ENCODE measurements at regions not wholly inside any gene's neighbourhood (a gene's known extent, or its start where the extent isn't known, plus 50 kb on each side); places are given as distances from the start of the nearest gene placed in this dataset.

GRCh38 chr15:38069511-38070011 is 135.1 kb downstream of the TMCO5A start:
- Histone ChIP-seq H3K27ac (ENCODE audit: low read depth, low read length) (peak overlapping the region; percentile 0), H3K27me3 (ENCODE audit: control insufficient read depth, insufficient read depth, low read length) (no peaks in the 10 kb centered on the region), H3K4me3 (ENCODE audit: low read length) (peak overlapping the region; percentile 37), H3K36me3 (ENCODE audit: control insufficient read depth, insufficient read depth, low read length) (no peaks in the 10 kb centered on the region), H3K9ac (ENCODE audit: low read length) (no peak overlapping the region), H3K4me1 (ENCODE audit: control insufficient read depth, insufficient read depth, low read length) (peaks cover 9% of the 10 kb centered on the region)

GRCh38 chr15:38070778-38071177 is 136.3 kb downstream of the TMCO5A start:
- Histone ChIP-seq H3K27me3 (ENCODE audit: control insufficient read depth, insufficient read depth, low read length) (no peaks in the 10 kb centered on the region), H3K36me3 (ENCODE audit: control insufficient read depth, insufficient read depth, low read length) (no peaks in the 10 kb centered on the region), H3K4me3 (ENCODE audit: low read length) (no peak overlapping the region), H3K9ac (ENCODE audit: low read length) (no peak overlapping the region), H3K27ac (ENCODE audit: low read depth, low read length) (no peak overlapping the region), H3K4me1 (ENCODE audit: control insufficient read depth, insufficient read depth, low read length) (peaks cover 9% of the 10 kb centered on the region)

GRCh38 chr15:38071211-38071972 is 137.0 kb downstream of the TMCO5A start:
- no peak overlapping the region for H3K9ac ChIP-seq (ENCODE audit: low read length)
- no peak overlapping the region for H3K4me3 ChIP-seq (ENCODE audit: low read length)
- H3K27me3 ChIP-seq (ENCODE audit: control insufficient read depth, insufficient read depth, low read length): no peaks in the 10 kb centered on the region
- H3K4me1 ChIP-seq (ENCODE audit: control insufficient read depth, insufficient read depth, low read length): peaks cover 9% of the 10 kb centered on the region
- H3K27ac ChIP-seq (ENCODE audit: low read depth, low read length): no peak overlapping the region
- no peaks in the 10 kb centered on the region for H3K36me3 ChIP-seq (ENCODE audit: control insufficient read depth, insufficient read depth, low read length)

- peak overlapping the region; percentile 74 for H3K4me3 ChIP-seq (ENCODE audit: low read length)
- no peaks in the 10 kb centered on the region for H3K27me3 ChIP-seq (ENCODE audit: control insufficient read depth, insufficient read depth, low read length)
- H3K36me3 ChIP-seq (ENCODE audit: control insufficient read depth, insufficient read depth, low read length): no peaks in the 10 kb centered on the region
- H3K4me1 ChIP-seq (ENCODE audit: control insufficient read depth, insufficient read depth, low read length): peaks cover 9% of the 10 kb centered on the region
- H3K9ac ChIP-seq (ENCODE audit: low read length): peak overlapping the region; percentile 61
- peak overlapping the region; percentile 87 for H3K27ac ChIP-seq (ENCODE audit: low read depth, low read length)
These were observed 137.5 kb downstream of the TMCO5A start for GRCh38 chr15:38072007-38072347.

DNA sequence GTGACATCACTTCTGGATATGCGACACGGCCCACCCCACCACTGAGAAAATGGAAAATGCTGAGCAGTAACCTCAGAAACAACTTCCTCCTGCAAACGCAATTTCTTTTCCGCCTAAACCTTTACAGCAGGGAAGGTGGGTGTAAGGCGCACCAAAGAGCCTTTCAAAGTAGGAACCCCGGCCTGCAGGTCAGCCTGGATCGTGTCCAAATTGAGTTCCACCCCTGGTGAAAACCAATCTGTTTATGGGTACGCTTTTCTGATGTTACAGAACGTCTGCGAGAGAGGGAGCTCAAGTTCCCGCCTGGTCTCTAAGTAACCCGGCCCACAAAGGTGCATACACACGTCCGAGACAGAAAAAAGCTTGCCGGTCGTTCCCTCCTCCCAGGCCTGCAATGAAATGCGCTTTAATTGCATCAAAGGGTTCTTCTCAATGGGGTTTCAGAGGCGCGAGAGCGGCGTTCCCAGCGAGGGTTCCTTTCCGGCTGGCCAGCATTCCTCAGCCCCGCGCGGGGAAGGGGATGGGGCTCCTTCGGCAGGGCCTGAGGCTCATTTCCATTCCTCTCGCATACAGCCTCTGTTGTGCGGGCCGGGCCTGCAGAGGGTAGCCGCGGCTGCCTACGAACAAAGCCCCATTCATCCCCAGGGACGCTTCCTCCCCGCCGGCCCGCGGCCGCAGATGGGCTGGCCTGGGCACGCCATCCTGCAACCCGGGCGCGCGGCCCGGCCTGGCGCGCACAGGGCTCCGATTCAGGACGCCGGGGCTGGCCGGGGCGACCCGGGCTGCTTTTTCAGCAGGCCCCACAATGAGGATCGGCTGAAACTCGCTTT is 138.1 kb downstream of the TMCO5A start:
- H3K27me3 ChIP-seq (ENCODE audit: control insufficient read depth, insufficient read depth, low read length): no peaks in the 10 kb centered on the region
- H3K36me3 ChIP-seq (ENCODE audit: control insufficient read depth, insufficient read depth, low read length): no peaks in the 10 kb centered on the region
- peak overlapping the region; percentile 74 for H3K4me3 ChIP-seq (ENCODE audit: low read length)
- H3K4me1 ChIP-seq (ENCODE audit: control insufficient read depth, insufficient read depth, low read length): peaks cover 9% of the 10 kb centered on the region
- H3K9ac ChIP-seq (ENCODE audit: low read length): peak overlapping the region; percentile 61
- H3K27ac ChIP-seq (ENCODE audit: low read depth, low read length): peak overlapping the region; percentile 87

- no peaks in the 10 kb centered on the region for H3K36me3 ChIP-seq (ENCODE audit: control insufficient read depth, insufficient read depth, low read length)
- H3K27me3 ChIP-seq (ENCODE audit: control insufficient read depth, insufficient read depth, low read length): no peaks in the 10 kb centered on the region
- H3K27ac ChIP-seq (ENCODE audit: low read depth, low read length): peak overlapping the region; percentile 87
- H3K9ac ChIP-seq (ENCODE audit: low read length): peak overlapping the region; percentile 5
- peaks cover 9% of the 10 kb centered on the region for H3K4me1 ChIP-seq (ENCODE audit: control insufficient read depth, insufficient read depth, low read length)
- H3K4me3 ChIP-seq (ENCODE audit: low read length): peak overlapping the region; percentile 74
These were observed 138.9 kb downstream of the TMCO5A start for GRCh38 chr15:38073178-38073946.

DNA sequence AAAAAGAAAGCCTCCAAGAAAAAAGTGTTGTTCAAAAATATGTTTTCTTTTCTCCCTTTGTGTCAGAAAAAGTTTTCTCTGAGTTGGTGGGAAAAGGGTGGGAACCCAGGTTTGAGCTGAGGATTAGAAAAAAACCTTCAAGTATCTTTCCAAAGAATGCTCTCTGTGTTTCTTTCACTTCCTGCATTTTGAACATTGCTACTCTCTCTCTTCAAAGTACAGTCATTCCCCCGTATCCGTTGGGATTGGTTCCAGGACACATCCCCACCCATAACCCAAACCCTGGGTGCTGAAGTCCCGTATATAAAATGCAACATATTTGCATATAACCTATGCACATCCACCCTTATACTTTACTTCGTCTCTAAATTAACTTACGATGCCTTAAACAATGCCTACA is 139.6 kb downstream of the TMCO5A start:
- peak overlapping the region; percentile 87 for H3K27ac ChIP-seq (ENCODE audit: low read depth, low read length)
- H3K4me1 ChIP-seq (ENCODE audit: control insufficient read depth, insufficient read depth, low read length): peaks cover 9% of the 10 kb centered on the region
- H3K4me3 ChIP-seq (ENCODE audit: low read length): no peak overlapping the region
- H3K9ac ChIP-seq (ENCODE audit: low read length): peak overlapping the region; percentile 5
- H3K27me3 ChIP-seq (ENCODE audit: control insufficient read depth, insufficient read depth, low read length): no peaks in the 10 kb centered on the region
- no peaks in the 10 kb centered on the region for H3K36me3 ChIP-seq (ENCODE audit: control insufficient read depth, insufficient read depth, low read length)

DNA sequence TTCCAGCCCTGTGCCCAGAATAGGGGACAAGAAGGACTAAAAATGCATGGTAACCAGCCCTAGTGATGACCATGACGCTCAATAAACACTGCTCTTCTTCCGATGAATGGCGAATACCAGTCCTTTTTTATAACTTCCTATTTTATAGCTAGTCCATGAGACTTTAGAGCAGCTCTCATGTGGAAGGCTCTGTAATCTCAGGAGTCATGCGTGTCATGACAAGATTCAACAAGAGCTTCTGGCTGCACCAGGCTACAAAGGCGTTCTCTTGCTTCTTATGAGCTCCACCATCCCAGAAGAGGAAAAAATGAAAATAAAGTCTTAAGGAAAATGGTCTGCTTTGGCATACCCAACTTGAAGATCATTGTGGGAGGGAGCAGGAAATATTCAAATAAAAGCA is 141.0 kb downstream of the TMCO5A start:
- Histone ChIP-seq H3K9ac (ENCODE audit: low read length) (no peak overlapping the region), H3K4me1 (ENCODE audit: control insufficient read depth, insufficient read depth, low read length) (peaks cover 9% of the 10 kb centered on the region), H3K27me3 (ENCODE audit: control insufficient read depth, insufficient read depth, low read length) (no peaks in the 10 kb centered on the region), H3K4me3 (ENCODE audit: low read length) (no peak overlapping the region), H3K27ac (ENCODE audit: low read depth, low read length) (no peak overlapping the region), H3K36me3 (ENCODE audit: control insufficient read depth, insufficient read depth, low read length) (no peaks in the 10 kb centered on the region)

DNA sequence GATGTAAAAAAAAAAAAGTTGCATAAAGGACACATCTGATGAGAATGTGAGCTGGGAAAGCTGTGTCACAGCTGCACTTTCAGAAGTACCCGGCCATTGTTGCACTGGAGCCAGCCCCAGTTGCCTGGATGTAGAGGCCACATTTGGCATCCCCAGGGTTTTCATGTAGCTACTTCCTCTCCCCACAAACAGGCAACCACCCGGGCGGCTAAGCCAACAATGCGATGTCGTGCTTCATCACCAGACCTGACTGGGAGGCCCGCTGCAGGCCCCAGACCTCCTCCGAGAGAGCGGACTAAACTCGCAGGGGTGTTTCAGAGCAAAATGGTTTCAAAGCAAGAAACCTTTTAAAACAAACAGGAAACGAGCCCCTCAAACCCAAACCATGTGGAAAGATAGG is 142.3 kb downstream of the TMCO5A start:
- Histone ChIP-seq H3K27me3 (ENCODE audit: control insufficient read depth, insufficient read depth, low read length) (no peaks in the 10 kb centered on the region), H3K4me1 (ENCODE audit: control insufficient read depth, insufficient read depth, low read length) (peaks cover 9% of the 10 kb centered on the region), H3K36me3 (ENCODE audit: control insufficient read depth, insufficient read depth, low read length) (no peaks in the 10 kb centered on the region), H3K9ac (ENCODE audit: low read length) (no peak overlapping the region), H3K4me3 (ENCODE audit: low read length) (no peak overlapping the region), H3K27ac (ENCODE audit: low read depth, low read length) (no peak overlapping the region)

DNA sequence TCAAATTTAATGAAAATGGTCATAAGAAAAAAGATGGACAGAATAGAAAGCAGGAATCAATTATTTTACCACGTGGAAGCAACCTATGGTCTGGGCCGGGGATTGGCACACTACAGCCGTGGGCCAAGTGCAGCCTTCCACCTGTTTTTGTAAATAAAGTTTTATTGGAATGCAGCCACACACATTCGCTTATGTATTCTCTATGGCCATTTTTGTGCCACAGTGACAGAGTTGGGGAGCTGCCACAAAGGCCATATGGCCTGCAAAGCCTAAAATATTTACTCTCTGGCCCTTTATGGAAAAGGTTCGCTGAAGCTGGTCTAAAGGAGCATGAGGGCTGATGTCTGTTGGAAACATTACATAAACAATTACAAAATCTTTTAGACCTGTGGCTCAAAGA is 144.8 kb downstream of the TMCO5A start:
- no peaks in the 10 kb centered on the region for H3K4me1 ChIP-seq (ENCODE audit: control insufficient read depth, insufficient read depth, low read length)
- no peak overlapping the region for H3K27ac ChIP-seq (ENCODE audit: low read depth, low read length)
- no peak overlapping the region for H3K4me3 ChIP-seq (ENCODE audit: low read length)
- H3K27me3 ChIP-seq (ENCODE audit: control insufficient read depth, insufficient read depth, low read length): no peaks in the 10 kb centered on the region
- H3K9ac ChIP-seq (ENCODE audit: low read length): no peak overlapping the region
- no peaks in the 10 kb centered on the region for H3K36me3 ChIP-seq (ENCODE audit: control insufficient read depth, insufficient read depth, low read length)

DNA sequence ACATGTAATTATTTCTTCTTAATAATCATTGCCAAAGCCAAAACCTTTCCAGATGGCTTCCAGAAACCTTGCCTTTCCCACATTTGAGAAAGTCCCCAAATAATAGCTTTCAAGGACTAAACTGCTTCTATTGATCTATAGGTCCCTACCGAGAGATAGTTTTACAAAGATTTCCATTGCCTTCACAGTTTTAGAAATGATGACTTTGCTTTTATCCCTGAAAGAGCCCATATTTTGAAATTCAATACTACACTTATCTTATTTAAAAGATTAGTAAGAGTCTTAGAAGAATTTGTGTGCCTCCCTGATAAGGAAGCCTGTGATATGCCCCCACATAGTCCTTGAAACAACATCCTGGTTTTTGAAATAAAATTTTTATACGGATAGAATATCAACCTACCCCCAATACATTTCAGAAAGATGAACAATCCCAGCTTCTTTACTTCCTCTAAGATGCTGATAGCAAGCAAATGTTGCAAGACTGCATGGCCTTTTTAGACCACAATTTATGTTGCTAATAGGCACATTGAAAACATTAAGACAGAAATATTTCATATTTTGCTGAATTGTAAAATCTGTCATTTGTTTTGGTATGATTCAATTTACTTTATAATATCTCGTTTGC is 146.3 kb downstream of the TMCO5A start:
- no peaks in the 10 kb centered on the region for H3K27me3 ChIP-seq (ENCODE audit: control insufficient read depth, insufficient read depth, low read length)
- no peaks in the 10 kb centered on the region for H3K36me3 ChIP-seq (ENCODE audit: control insufficient read depth, insufficient read depth, low read length)
- H3K27ac ChIP-seq (ENCODE audit: low read depth, low read length): no peak overlapping the region

GRCh38 chr15:38084289-38084688 is 149.8 kb downstream of the TMCO5A start:
- Histone ChIP-seq H3K36me3 (ENCODE audit: control insufficient read depth, insufficient read depth, low read length) (no peaks in the 10 kb centered on the region), H3K27me3 (ENCODE audit: control insufficient read depth, insufficient read depth, low read length) (no peaks in the 10 kb centered on the region), H3K4me1 (ENCODE audit: control insufficient read depth, insufficient read depth, low read length) (no peaks in the 10 kb centered on the region), H3K27ac (ENCODE audit: low read depth, low read length) (no peak overlapping the region), H3K9ac (ENCODE audit: low read length) (no peak overlapping the region), H3K4me3 (ENCODE audit: low read length) (no peak overlapping the region)

More for the DNA sequence above, 146.3 kb downstream of the TMCO5A start:
- Histone ChIP-seq H3K4me1 (ENCODE audit: control insufficient read depth, insufficient read depth, low read length) (no peaks in the 10 kb centered on the region), H3K4me3 (ENCODE audit: low read length) (no peak overlapping the region), H3K9ac (ENCODE audit: low read length) (no peak overlapping the region)
